ENCODE measurements at regions not wholly inside any gene's neighbourhood (a gene's known extent, or its start where the extent isn't known, plus 50 kb on each side); places are given as distances from the start of the nearest gene placed in this dataset.
A peak's percentile ranks its signal among the peaks of the same experiment; 100 is the strongest.
"Not testable (repeated sequence)": the region's sequence is repeated elsewhere in the genome, so short reads cannot be mapped to it uniquely, and the experiment has no call there.

GRCh38 chr5:152529440-152529839, 124.4 kb upstream of the NMUR2 start:
- DNase-seq: no peak

GRCh38 chr5:152532714-152533113, 127.6 kb upstream of the NMUR2 start:
- peak; percentile 10 to 73 for DNase-seq

GRCh38 chr5:152534641-152535040, 129.6 kb upstream of the NMUR2 start:
- DNase-seq: no peak

GRCh38 chr5:152542741-152543140, 137.7 kb upstream of the NMUR2 start:
- no peak for DNase-seq

- DNase-seq: no peak
Observed at GRCh38 chr5:152546493-152546892, 141.4 kb upstream of the NMUR2 start.

- no peak for DNase-seq
Observed at GRCh38 chr5:152547202-152547601, 142.1 kb upstream of the NMUR2 start.

- DNase-seq: no peak
Observed at GRCh38 chr5:152549709-152550108, 144.6 kb upstream of the NMUR2 start.

- DNase-seq: no peak
Observed at GRCh38 chr5:152551061-152551460, 146.0 kb upstream of the NMUR2 start.

- DNase-seq: no peak
Observed at GRCh38 chr5:152556784-152557183, 151.7 kb upstream of the NMUR2 start.

- peak in 1 of 2 experiments; percentile 61 for DNase-seq
Observed at GRCh38 chr5:152560512-152561137, 155.5 kb upstream of the NMUR2 start.

GRCh38 chr5:152568016-152568415, 162.9 kb upstream of the NMUR2 start:
- DNase-seq: no peak

- DNase-seq: no peak
Observed at GRCh38 chr5:152572812-152573211, 167.7 kb upstream of the NMUR2 start.

- no peak for DNase-seq
Observed at GRCh38 chr5:152584103-152584502, 179.0 kb upstream of the NMUR2 start.

- no peak for DNase-seq
Observed at GRCh38 chr5:152592416-152592815, 187.3 kb upstream of the NMUR2 start.

GRCh38 chr5:152593388-152593787, 188.3 kb upstream of the NMUR2 start:
- no peak for DNase-seq

GRCh38 chr5:152595405-152595804, 190.3 kb upstream of the NMUR2 start:
- DNase-seq: no peak

GRCh38 chr5:152599096-152599495, 194.0 kb upstream of the NMUR2 start:
- DNase-seq: no peak

- DNase-seq: no peak
Observed at GRCh38 chr5:152601806-152602732, 197.0 kb upstream of the NMUR2 start.

GRCh38 chr5:152606050-152606449, 201.0 kb upstream of the NMUR2 start:
- not testable (repeated sequence) for DNase-seq

- no peak for DNase-seq
Observed at GRCh38 chr5:152606776-152607364, 201.8 kb upstream of the NMUR2 start.

GRCh38 chr5:152607401-152608160, 202.5 kb upstream of the NMUR2 start:
- no peak for DNase-seq

- no peak for DNase-seq
Observed at GRCh38 chr5:152608458-152608857, 203.4 kb upstream of the NMUR2 start.

- DNase-seq: no peak
Observed at GRCh38 chr5:152619756-152620155, 214.7 kb upstream of the NMUR2 start.

All from NCI-H526 (cell line).